ENCODE measurements at regions not wholly inside any gene's neighbourhood (a gene's known extent, or its start where the extent isn't known, plus 50 kb on each side); places are given as distances from the start of the nearest gene placed in this dataset.

- Histone ChIP-seq H2AK5ac (ENCODE audit: low read depth, low read length) (no peak overlapping the region), H3K56ac (ENCODE audit: extremely low read depth, insufficient read depth, low read length) (peak overlapping the region; percentile 72), H4K8ac (ENCODE audit: low read depth in 2 of 2, low read length in 2 of 2) (peak overlapping the region; percentile 13 to 81), H2BK15ac (ENCODE audit: low read depth, low read length) (peak overlapping the region; percentile 68; the same call in 2 of the 3 replicates), H3K36me3 (ENCODE audit: control insufficient read depth, insufficient read depth, low read length) (no peaks in the 10 kb centered on the region), H4K5ac (ENCODE audit: low read depth, low read length) (peak overlapping the region; percentile 59; the same call in 1 of the 2 replicates), H3K79me1 (ENCODE audit: low read depth in 1 of 2, low read length in 2 of 2) (no peaks in the 10 kb centered on the region), H2BK120ac (ENCODE audit: low read depth, low read length) (peak overlapping the region; percentile 87), H3K4me2 (ENCODE audit: low read depth, low read length) (peak overlapping the region; percentile 75), H2BK5ac (ENCODE audit: low read depth, low read length, poor library complexity, severe bottlenecking) (peak overlapping the region; percentile 94), H3K4me1 (ENCODE audit: control insufficient read depth, insufficient read depth, low read length) (peaks cover 13% of the 10 kb centered on the region), H2AK9ac (replicated peaks; ENCODE audit: low read depth, low read length, poor library complexity) (no peak overlapping the region), H3K9ac (ENCODE audit: low read depth, low read length) (peak overlapping the region; percentile 68), H3K14ac (replicated peaks; ENCODE audit: low read depth, low read length) (peak overlapping the region; percentile 59), H3K27me3 (ENCODE audit: control insufficient read depth, insufficient read depth, low read length) (no peaks in the 10 kb centered on the region), H4K20me1 (ENCODE audit: insufficient read depth, low read length) (no peaks in the 10 kb centered on the region), H2AFZ (replicated peaks; ENCODE audit: low read length, poor library complexity) (no peak overlapping the region), H3K23ac (ENCODE audit: low read depth, low read length) (peak overlapping the region; percentile 82), H3K9me3 (ENCODE audit: control insufficient read depth, insufficient read depth, low read length) (no peaks in the 10 kb centered on the region), H3K18ac (ENCODE audit: low read depth, low read length) (peak overlapping the region; percentile 62), H3K4ac (ENCODE audit: low read depth, low read length) (peak overlapping the region; percentile 90), H3K4me3 (ENCODE audit: insufficient read depth, low read depth, low read length) (no peak overlapping the region), H3K9me1 (ENCODE audit: insufficient read depth, low read length) (peaks cover 11% of the 10 kb centered on the region), H4K91ac (ENCODE audit: insufficient read depth, low read depth, low read length) (peak overlapping the region; percentile 69), H3K27ac (ENCODE audit: insufficient read depth, low read length) (peak overlapping the region; percentile 95), H2BK20ac (ENCODE audit: low read depth, low read length) (peak overlapping the region; percentile 71)
- WGBS, 2 experiments (ENCODE audit: extremely low coverage in 2 of 2, insufficient read length in 1 of 2): no CpG with 5 or more reads among the region's 7 CpGs
- CTCF ChIA-PET: interaction anchor here (0.8 to 1.7 kb wide), 5 partner anchors 9 to 453 kb away, joined by 3 to 5 read pairs (median 3); no protein-coding TSS in a partner anchor
- BruUV-seq (replicated peaks): no TSS peak
- dilution Hi-C loops (cut with HindIII; ENCODE audit: low sequenced_read_pairs, unreplicated experiment) (no loop called here), in situ Hi-C loops (cut with MboI; ENCODE audit: low sequenced_read_pairs) (no loop called here), intact Hi-C loops (cut with micrococcal nuclease) (loop anchor here (1.0 to 5.0 kb wide), 10 partner anchors 16 to 1319 kb away; no protein-coding TSS in a partner anchor)
- TF ChIP-seq CEBPB (IDR thresholded peaks at IDR 0.05; ENCODE audit: low read depth, low read length) (peak; percentile 73), RFX5 (IDR thresholded peaks at IDR 0.05; ENCODE audit: low read depth, low read length) (no peak), MXI1 (IDR thresholded peaks at IDR 0.05; ENCODE audit: borderline replicate concordance, low read depth, low read length) (peak; percentile 24; the same call in 1 of the 2 replicates), NFE2L2 (IDR thresholded peaks at IDR 0.05; ENCODE audit: low read depth, low read length) (0 out of 2 replicates have a peak, but pooled peaks have one; percentile 14), FOS (IDR thresholded peaks at IDR 0.05; ENCODE audit: low read depth, low read length) (peak; percentile 51; the same call in 1 of the 2 replicates)
- TF ChIP-seq, protein P1, sequence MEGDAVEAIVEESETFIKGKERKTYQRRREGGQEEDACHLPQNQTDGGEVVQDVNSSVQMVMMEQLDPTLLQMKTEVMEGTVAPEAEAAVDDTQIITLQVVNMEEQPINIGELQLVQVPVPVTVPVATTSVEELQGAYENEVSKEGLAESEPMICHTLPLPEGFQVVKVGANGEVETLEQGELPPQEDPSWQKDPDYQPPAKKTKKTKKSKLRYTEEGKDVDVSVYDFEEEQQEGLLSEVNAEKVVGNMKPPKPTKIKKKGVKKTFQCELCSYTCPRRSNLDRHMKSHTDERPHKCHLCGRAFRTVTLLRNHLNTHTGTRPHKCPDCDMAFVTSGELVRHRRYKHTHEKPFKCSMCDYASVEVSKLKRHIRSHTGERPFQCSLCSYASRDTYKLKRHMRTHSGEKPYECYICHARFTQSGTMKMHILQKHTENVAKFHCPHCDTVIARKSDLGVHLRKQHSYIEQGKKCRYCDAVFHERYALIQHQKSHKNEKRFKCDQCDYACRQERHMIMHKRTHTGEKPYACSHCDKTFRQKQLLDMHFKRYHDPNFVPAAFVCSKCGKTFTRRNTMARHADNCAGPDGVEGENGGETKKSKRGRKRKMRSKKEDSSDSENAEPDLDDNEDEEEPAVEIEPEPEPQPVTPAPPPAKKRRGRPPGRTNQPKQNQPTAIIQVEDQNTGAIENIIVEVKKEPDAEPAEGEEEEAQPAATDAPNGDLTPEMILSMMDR (conservative IDR thresholded peaks at IDR 0.05; ENCODE audit: low read depth, low read length): no peak
- POLR2A ChIA-PET (ENCODE audit: unreplicated experiment): interaction anchor here (0.6 to 0.9 kb wide), 4 partner anchors 328 to 798 kb away, joined by 3 to 5 read pairs (median 4); no protein-coding TSS in a partner anchor
- DNase-seq (peak; percentile 90), ATAC-seq (ENCODE audit: low read depth) (peak; percentile 60)
These were observed 280.2 kb upstream of the PITRM1 start for GRCh38 chr10:3452683-3453361.
